GM13977 (cell line): ENCODE measurements at regions not wholly inside any gene's neighbourhood (a gene's known extent, or its start where the extent isn't known, plus 50 kb on each side); places are given as distances from the start of the nearest gene placed in this dataset.

Source experiments
- DNase-seq: peaks from one replicate; pipeline ENCODE4 v3.0.0; 2012; ENCODE audit warnings: low spot score
- in situ Hi-C: fragments of 300-500 bp; cut with MboI; formaldehyde crosslinking; loops from one replicate; pipeline ENCODE4 v1.12.0; 2022; ENCODE audit warnings: low sequenced_read_pairs, low pct_unique_long_range_greater_than_20kb, mixed read lengths, inconsistent platforms; ENCODE audit not compliant: unreplicated experiment
- TF ChIP-seq, protein P1 (sequence below): IDR thresholded peaks from 2 replicates; pipeline ENCODE4 v1.5.1; 2012; ENCODE audit warnings: mild to moderate bottlenecking, control low read depth; ENCODE audit not compliant: insufficient read depth; ENCODE audit errors: extremely low read depth, missing control alignments

DNA sequence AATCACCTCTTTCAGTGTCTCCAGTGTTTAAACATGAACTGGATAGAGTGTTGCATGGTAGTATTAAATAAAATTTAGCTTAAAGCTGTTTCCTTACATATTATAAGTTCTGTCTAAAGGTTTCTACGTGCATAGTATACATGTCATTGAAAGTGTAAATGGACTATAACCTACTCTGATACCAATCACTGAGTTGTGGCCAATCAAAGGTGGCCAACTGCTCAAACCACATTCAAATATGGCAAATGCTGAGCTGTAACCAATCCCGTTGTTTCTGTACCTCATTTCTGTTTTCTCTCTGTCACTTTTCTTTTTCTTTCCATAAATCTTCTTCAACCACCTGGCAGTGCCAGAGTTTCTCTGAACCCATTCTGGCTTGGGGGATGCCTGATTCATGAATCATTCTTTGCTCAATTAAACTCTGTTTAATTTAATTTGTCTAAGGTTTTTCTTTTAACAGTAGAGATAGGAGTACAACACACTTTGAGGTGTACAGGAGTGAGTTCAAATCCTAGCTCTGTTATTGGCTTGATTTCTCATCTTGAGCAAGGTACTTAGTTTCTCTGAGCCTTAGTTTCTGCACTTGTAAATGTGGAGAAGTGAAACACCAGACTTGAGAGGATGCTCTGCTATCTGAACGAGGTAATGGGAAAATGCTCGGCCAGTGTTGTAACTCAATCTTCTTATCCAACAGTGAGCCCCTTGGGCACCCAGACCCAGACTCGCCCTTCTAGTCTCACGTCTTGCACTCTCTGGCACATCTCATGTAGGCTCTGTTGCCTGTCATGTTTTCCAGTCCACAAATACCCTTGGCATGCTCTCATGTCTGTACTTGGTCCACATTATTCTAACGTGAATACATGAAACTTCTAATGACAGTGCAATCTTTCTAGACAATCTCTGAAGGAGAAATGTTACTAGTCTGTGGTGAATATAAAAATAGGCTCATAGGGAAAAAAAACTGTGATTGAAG, 228.0 kb downstream of the PIK3C3 start:
- TF ChIP-seq, protein P1, sequence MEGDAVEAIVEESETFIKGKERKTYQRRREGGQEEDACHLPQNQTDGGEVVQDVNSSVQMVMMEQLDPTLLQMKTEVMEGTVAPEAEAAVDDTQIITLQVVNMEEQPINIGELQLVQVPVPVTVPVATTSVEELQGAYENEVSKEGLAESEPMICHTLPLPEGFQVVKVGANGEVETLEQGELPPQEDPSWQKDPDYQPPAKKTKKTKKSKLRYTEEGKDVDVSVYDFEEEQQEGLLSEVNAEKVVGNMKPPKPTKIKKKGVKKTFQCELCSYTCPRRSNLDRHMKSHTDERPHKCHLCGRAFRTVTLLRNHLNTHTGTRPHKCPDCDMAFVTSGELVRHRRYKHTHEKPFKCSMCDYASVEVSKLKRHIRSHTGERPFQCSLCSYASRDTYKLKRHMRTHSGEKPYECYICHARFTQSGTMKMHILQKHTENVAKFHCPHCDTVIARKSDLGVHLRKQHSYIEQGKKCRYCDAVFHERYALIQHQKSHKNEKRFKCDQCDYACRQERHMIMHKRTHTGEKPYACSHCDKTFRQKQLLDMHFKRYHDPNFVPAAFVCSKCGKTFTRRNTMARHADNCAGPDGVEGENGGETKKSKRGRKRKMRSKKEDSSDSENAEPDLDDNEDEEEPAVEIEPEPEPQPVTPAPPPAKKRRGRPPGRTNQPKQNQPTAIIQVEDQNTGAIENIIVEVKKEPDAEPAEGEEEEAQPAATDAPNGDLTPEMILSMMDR = no peak
- in situ Hi-C loops = no loop called here
- DNase-seq = no peak

- in situ Hi-C loops = no loop called here
- TF ChIP-seq, protein P1 = no peak
- no peak for DNase-seq
These were observed 228.7 kb downstream of the PIK3C3 start for GRCh38 chr18:42183746-42184145.

GRCh38 chr18:42184685-42185477, 229.8 kb downstream of the PIK3C3 start:
- no peak for DNase-seq
- in situ Hi-C loops = no loop called here
- TF ChIP-seq, protein P1 = no peak

DNA sequence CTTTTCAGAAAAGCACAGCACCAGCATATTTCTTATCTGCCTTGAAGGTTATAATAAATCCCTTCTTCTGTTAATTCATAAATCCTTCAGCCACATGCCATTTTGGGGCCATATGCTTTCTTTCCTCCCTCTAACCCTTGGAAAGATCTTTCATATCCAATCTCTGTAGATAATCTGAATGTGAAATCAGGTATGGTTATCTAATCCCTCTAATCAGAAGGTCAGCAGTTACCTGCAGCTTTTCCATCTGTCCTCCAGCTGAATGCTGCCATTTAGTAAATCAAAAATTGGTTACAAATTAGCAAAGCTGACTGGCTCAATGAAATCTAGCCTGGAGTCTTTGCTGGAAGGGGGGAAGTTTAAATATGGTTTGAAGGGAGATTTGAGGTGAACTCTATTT, 230.5 kb downstream of the PIK3C3 start:
- in situ Hi-C loops = no loop called here
- TF ChIP-seq, protein P1 = no peak
- DNase-seq = no peak

- peak; percentile 6 for DNase-seq
- TF ChIP-seq, protein P1 = no peak
- in situ Hi-C loops = no loop called here
These were observed 232.8 kb downstream of the PIK3C3 start for GRCh38 chr18:42187611-42188380.

GRCh38 chr18:42190643-42191042, 235.6 kb downstream of the PIK3C3 start:
- DNase-seq = no peak
- TF ChIP-seq, protein P1 = no peak
- in situ Hi-C loops = no loop called here
